ENCODE measurements at regions not wholly inside any gene's neighbourhood (a gene's known extent, or its start where the extent isn't known, plus 50 kb on each side); places are given as distances from the start of the nearest gene placed in this dataset.
"Not testable (repeated sequence)": the region's sequence is repeated elsewhere in the genome, so short reads cannot be mapped to it uniquely, and the experiment has no call there.

- Histone ChIP-seq H3K4me3 (ENCODE audit: low read depth in 1 of 5, low read length in 5 of 5) (no peak overlapping the region), H3K9ac (ENCODE audit: low read length in 5 of 5) (no peak overlapping the region), H3K4me1 (ENCODE audit: control insufficient read depth in 5 of 5, insufficient read depth in 5 of 5, low read length in 5 of 5) (peaks cover 0 to 12% (median 8%) of the 10 kb centered on the region in 5 donors), H3K9me3 (ENCODE audit: control insufficient read depth in 5 of 5, low read length in 5 of 5) (no peaks in the 10 kb centered on the region), H3K27ac (ENCODE audit: low read depth, low read length) (no peak overlapping the region), H3K36me3 (ENCODE audit: control insufficient read depth in 5 of 5, insufficient read depth in 5 of 5, low read length in 5 of 5) (no peaks in the 10 kb centered on the region), H3K27me3 (ENCODE audit: control insufficient read depth in 5 of 5, insufficient read depth in 4 of 5, low read length in 5 of 5) (peaks cover 0 to 2% (median 0%) of the 10 kb centered on the region in 5 donors)
Observed at GRCh38 chr16:88195269-88195705, 187.5 kb upstream of the ZNF469 start.

DNA sequence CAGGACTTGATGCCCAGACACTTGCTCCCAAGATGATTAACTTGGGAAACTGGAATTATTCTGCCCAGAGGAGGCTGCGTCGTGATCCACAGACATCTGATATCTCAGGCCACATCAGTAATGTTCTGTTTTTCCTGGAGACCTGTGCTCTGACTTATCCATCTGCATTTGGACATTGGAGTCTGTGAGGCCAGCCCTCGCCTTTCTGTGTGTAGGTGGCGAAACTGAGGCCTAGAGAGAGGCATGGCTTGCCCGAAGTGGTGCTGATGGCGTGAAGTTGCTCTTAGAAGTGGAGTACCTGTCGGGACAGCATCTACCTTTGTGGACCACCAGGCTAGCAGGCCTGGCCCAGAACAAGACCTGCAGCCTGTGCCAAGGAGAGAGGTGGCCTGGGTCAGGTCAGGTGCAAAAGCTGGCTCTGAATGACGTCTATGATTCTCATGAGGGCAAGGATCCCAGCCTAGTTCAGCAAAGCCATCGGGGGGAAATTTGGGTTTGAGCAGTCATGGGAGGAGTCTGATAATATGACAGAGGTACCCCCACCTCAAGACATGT lies 186.8 kb upstream of the ZNF469 start:
- H3K4me1 ChIP-seq (ENCODE audit: control insufficient read depth in 5 of 5, insufficient read depth in 5 of 5, low read length in 5 of 5), result peaks cover 0 to 12% (median 8%) of the 10 kb centered on the region in 5 donors
- no peak overlapping the region for H3K27ac ChIP-seq (ENCODE audit: low read depth, low read length)

DNA sequence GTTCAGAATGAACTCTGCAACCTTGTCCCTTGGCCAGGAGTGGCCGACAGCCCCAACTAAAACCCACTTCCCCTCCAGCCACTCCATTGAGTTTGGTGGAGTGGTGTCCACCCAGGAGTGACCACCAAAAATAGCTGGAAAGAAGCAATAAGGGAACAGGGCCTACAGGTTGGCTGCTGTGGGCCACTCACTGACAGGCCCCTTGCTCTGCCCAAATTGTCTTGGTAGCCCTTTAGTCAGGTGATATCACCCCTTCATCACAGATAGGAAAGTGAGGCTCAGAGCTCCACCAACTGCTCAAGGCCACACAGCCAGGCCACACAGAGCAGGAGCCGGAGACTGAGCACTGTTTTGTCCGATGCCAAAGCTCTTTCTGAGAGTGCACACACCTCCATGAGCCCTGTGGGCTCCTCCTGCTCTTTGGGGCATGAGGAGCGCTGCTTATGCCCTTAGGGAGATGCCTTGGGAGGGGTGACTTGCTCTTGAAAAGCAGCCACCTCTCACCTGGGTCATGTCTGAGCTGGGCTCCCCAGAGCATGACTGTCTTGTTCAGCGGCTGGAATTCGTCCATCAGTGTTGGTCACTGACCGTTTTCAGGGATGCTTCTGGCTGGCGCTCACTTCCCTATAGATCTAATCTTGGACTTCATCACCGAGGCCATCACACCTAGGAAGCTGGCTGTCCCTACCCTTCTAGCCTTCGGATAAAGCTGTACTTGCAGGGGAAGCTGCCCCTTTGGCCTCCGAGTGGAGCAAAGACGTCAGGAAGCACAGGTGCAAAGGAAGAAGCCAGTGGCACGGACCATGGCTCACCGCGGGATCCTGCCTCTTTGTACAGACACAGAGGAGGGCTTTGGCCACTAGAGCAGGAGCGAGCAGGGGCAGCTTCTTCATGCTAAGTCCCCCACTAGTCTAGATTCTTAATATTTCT lies 186.0 kb upstream of the ZNF469 start:
- Histone ChIP-seq H3K9me3 (ENCODE audit: control insufficient read depth in 5 of 5, low read length in 5 of 5) (no peaks in the 10 kb centered on the region), H3K27me3 (ENCODE audit: control insufficient read depth in 5 of 5, insufficient read depth in 4 of 5, low read length in 5 of 5) (peaks cover 0 to 2% (median 0%) of the 10 kb centered on the region in 5 donors), H3K9ac (ENCODE audit: low read length in 5 of 5) (no peak overlapping the region), H3K4me1 (ENCODE audit: control insufficient read depth in 5 of 5, insufficient read depth in 5 of 5, low read length in 5 of 5) (peaks cover 0 to 12% (median 8%) of the 10 kb centered on the region in 5 donors), H3K4me3 (ENCODE audit: low read depth in 1 of 5, low read length in 5 of 5) (no peak overlapping the region), H3K27ac (ENCODE audit: low read depth, low read length) (no peak overlapping the region), H3K36me3 (ENCODE audit: control insufficient read depth in 5 of 5, insufficient read depth in 5 of 5, low read length in 5 of 5) (no peaks in the 10 kb centered on the region)

More for the DNA sequence above, 186.8 kb upstream of the ZNF469 start:
- Histone ChIP-seq H3K9me3 (ENCODE audit: control insufficient read depth in 5 of 5, low read length in 5 of 5) (no peaks in the 10 kb centered on the region), H3K36me3 (ENCODE audit: control insufficient read depth in 5 of 5, insufficient read depth in 5 of 5, low read length in 5 of 5) (no peaks in the 10 kb centered on the region), H3K4me3 (ENCODE audit: low read depth in 1 of 5, low read length in 5 of 5) (no peak overlapping the region), H3K9ac (ENCODE audit: low read length in 5 of 5) (no peak overlapping the region), H3K27me3 (ENCODE audit: control insufficient read depth in 5 of 5, insufficient read depth in 4 of 5, low read length in 5 of 5) (peaks cover 0 to 2% (median 0%) of the 10 kb centered on the region in 5 donors)

GRCh38 chr16:88197481-88198456 lies 185.0 kb upstream of the ZNF469 start:
- H3K27me3 ChIP-seq (ENCODE audit: control insufficient read depth in 5 of 5, insufficient read depth in 4 of 5, low read length in 5 of 5), result peaks cover 0 to 5% (median 2%) of the 10 kb centered on the region in 5 donors
- no peaks in the 10 kb centered on the region for H3K36me3 ChIP-seq (ENCODE audit: control insufficient read depth in 5 of 5, insufficient read depth in 5 of 5, low read length in 5 of 5)
- no peak overlapping the region for H3K4me3 ChIP-seq (ENCODE audit: low read depth in 1 of 5, low read length in 5 of 5)
- H3K9ac ChIP-seq (ENCODE audit: low read length in 5 of 5), result no peak overlapping the region
- peaks cover 0 to 12% (median 8%) of the 10 kb centered on the region in 5 donors for H3K4me1 ChIP-seq (ENCODE audit: control insufficient read depth in 5 of 5, insufficient read depth in 5 of 5, low read length in 5 of 5)
- H3K27ac ChIP-seq (ENCODE audit: low read depth, low read length), result no peak overlapping the region
- no peaks in the 10 kb centered on the region for H3K9me3 ChIP-seq (ENCODE audit: control insufficient read depth in 5 of 5, low read length in 5 of 5)

- H3K27ac ChIP-seq (ENCODE audit: low read depth, low read length); H3K9ac ChIP-seq (ENCODE audit: low read length in 5 of 5); H3K9me3 ChIP-seq (ENCODE audit: control insufficient read depth in 5 of 5, low read length in 5 of 5); H3K27me3 ChIP-seq (ENCODE audit: control insufficient read depth in 5 of 5, insufficient read depth in 4 of 5, low read length in 5 of 5); H3K4me3 ChIP-seq (ENCODE audit: low read depth in 1 of 5, low read length in 5 of 5); H3K36me3 ChIP-seq (ENCODE audit: control insufficient read depth in 5 of 5, insufficient read depth in 5 of 5, low read length in 5 of 5): not testable (repeated sequence)
- H3K4me1 ChIP-seq (ENCODE audit: control insufficient read depth in 5 of 5, insufficient read depth in 5 of 5, low read length in 5 of 5), result peaks cover 0 to 12% (median 8%) of the 10 kb centered on the region in 5 donors
Observed at GRCh38 chr16:88198457-88199295, 184.1 kb upstream of the ZNF469 start.

- H3K9ac ChIP-seq (ENCODE audit: low read length in 5 of 5); H3K4me3 ChIP-seq (ENCODE audit: low read depth in 1 of 5, low read length in 5 of 5); H3K9me3 ChIP-seq (ENCODE audit: control insufficient read depth in 5 of 5, low read length in 5 of 5); H3K4me1 ChIP-seq (ENCODE audit: control insufficient read depth in 5 of 5, insufficient read depth in 5 of 5, low read length in 5 of 5); H3K36me3 ChIP-seq (ENCODE audit: control insufficient read depth in 5 of 5, insufficient read depth in 5 of 5, low read length in 5 of 5); H3K27me3 ChIP-seq (ENCODE audit: control insufficient read depth in 5 of 5, insufficient read depth in 4 of 5, low read length in 5 of 5); H3K27ac ChIP-seq (ENCODE audit: low read depth, low read length): not testable (repeated sequence)
Observed at GRCh38 chr16:88199296-88200153, 183.2 kb upstream of the ZNF469 start.

- H3K9me3 ChIP-seq (ENCODE audit: control insufficient read depth in 5 of 5, low read length in 5 of 5); H3K9ac ChIP-seq (ENCODE audit: low read length in 5 of 5): not testable (repeated sequence)
Observed at GRCh38 chr16:88200154-88200895, 182.4 kb upstream of the ZNF469 start.

DNA sequence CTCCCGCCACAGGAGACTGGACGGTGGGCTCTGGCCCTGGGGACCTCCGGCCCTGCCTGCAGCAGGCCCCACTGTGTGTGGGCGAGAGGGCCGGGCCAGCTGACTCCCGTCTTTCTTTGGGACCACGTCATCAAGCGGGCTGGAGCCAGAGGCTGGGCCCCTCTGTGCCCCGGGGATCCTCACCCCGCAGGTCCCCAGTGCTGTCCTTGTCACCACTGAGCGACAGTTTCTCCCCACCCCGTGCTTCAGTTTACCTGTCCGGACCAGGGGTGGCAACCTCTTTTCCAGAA lies 181.9 kb upstream of the ZNF469 start:
- H3K27ac ChIP-seq (ENCODE audit: low read depth, low read length), result no peak overlapping the region
- peaks cover 0 to 5% (median 2%) of the 10 kb centered on the region in 5 donors for H3K27me3 ChIP-seq (ENCODE audit: control insufficient read depth in 5 of 5, insufficient read depth in 4 of 5, low read length in 5 of 5)
- H3K9ac ChIP-seq (ENCODE audit: low read length in 5 of 5), result no peak overlapping the region
- no peaks in the 10 kb centered on the region for H3K36me3 ChIP-seq (ENCODE audit: control insufficient read depth in 5 of 5, insufficient read depth in 5 of 5, low read length in 5 of 5)
- H3K4me1 ChIP-seq (ENCODE audit: control insufficient read depth in 5 of 5, insufficient read depth in 5 of 5, low read length in 5 of 5), result no peaks in the 10 kb centered on the region
- H3K9me3 ChIP-seq (ENCODE audit: control insufficient read depth in 5 of 5, low read length in 5 of 5), result no peaks in the 10 kb centered on the region
- H3K4me3 ChIP-seq (ENCODE audit: low read depth in 1 of 5, low read length in 5 of 5), result no peak overlapping the region

More at GRCh38 chr16:88200154-88200895, 182.4 kb upstream of the ZNF469 start:
- H3K4me3 ChIP-seq (ENCODE audit: low read depth in 1 of 5, low read length in 5 of 5); H3K27ac ChIP-seq (ENCODE audit: low read depth, low read length); H3K27me3 ChIP-seq (ENCODE audit: control insufficient read depth in 5 of 5, insufficient read depth in 4 of 5, low read length in 5 of 5); H3K36me3 ChIP-seq (ENCODE audit: control insufficient read depth in 5 of 5, insufficient read depth in 5 of 5, low read length in 5 of 5); H3K4me1 ChIP-seq (ENCODE audit: control insufficient read depth in 5 of 5, insufficient read depth in 5 of 5, low read length in 5 of 5): not testable (repeated sequence)

All from subcutaneous abdominal adipose tissue (tissue), 5 donors.